Neural cell (in vitro differentiated cells): ENCODE measurements at regions not wholly inside any gene's neighbourhood (a gene's known extent, or its start where the extent isn't known, plus 50 kb on each side); places are given as distances from the start of the nearest gene placed in this dataset.

ENCODE experiments used
- H2AFZ ChIP-seq: fragments of 200-600, 300-800 bp; sonication (generic), shearing (Covaris generic); 2 replicates; pipeline ENCODE4 v1.6.0; 2014; ENCODE audit warnings: low read depth, mild to moderate bottlenecking, antibody characterized with exemption, low read length, moderate library complexity
- H3F3A ChIP-seq: fragments of 200-600 bp; shearing (Covaris generic); 2 replicates; pipeline ENCODE4 v1.6.1; 2016; ENCODE audit warnings: mild to moderate bottlenecking, moderate library complexity, mixed read lengths, antibody characterized with exemption, low read length; ENCODE audit not compliant: insufficient read depth, poor library complexity, severe bottlenecking
- H3K27ac ChIP-seq: fragments of 200-600, 300-800 bp; sonication (generic), shearing (Covaris generic); 2 replicates; pipeline ENCODE4 v1.5.1; 2014; ENCODE audit warnings: mild to moderate bottlenecking, low read length, moderate library complexity
- H3K27me3 ChIP-seq: fragments of 300-800, 200-600 bp; sonication (generic), shearing (Covaris generic); 2 replicates; pipeline ENCODE4 v1.6.0; 2014; ENCODE audit warnings: mild to moderate bottlenecking, low read depth, low read length, moderate library complexity; ENCODE audit not compliant: insufficient read depth
- H3K36me3 ChIP-seq: fragments of 300-800, 200-600 bp; sonication (generic), shearing (Covaris generic); 2 replicates; pipeline ENCODE4 v1.5.1; 2014; ENCODE audit warnings: mild to moderate bottlenecking, antibody characterized with exemption, low read length, moderate library complexity; ENCODE audit not compliant: insufficient read depth
- H3K4me2 ChIP-seq: fragments of 300-800, 200-600 bp; sonication (generic), shearing (Covaris generic); 2 replicates; pipeline ENCODE4 v1.6.0; 2014; ENCODE audit warnings: mild to moderate bottlenecking, low read length
- H3K4me3 ChIP-seq: fragments of 300-800, 200-600 bp; sonication (generic), shearing (Covaris generic); 2 replicates; pipeline ENCODE4 v1.5.1; 2014; ENCODE audit warnings: mild to moderate bottlenecking, low read length, moderate library complexity
- H3K79me2 ChIP-seq: fragments of 200-600 bp; shearing (Covaris generic); replicated peaks from 2 replicates; pipeline ENCODE4 v1.6.0; 2014; ENCODE audit warnings: mild to moderate bottlenecking, low read length, moderate library complexity; ENCODE audit not compliant: insufficient read depth
- H3K9ac ChIP-seq: fragments of 300-800, 200-600 bp; sonication (generic), shearing (Covaris generic); 2 replicates; pipeline ENCODE4 v1.6.1; 2016; ENCODE audit warnings: mild to moderate bottlenecking, low read length, mixed read lengths
- H3K9me2 ChIP-seq: fragments of 200-600 bp; shearing (Covaris generic); 2 replicates; pipeline ENCODE4 v1.6.1; 2016; ENCODE audit warnings: mild to moderate bottlenecking, low read length, mixed read lengths; ENCODE audit not compliant: insufficient read depth
- H3K9me3 ChIP-seq: fragments of 200-600, 300-800 bp; sonication (generic), shearing (Covaris generic); 2 replicates; pipeline ENCODE4 v1.6.1; 2016; ENCODE audit warnings: mild to moderate bottlenecking, mixed run types, low read length, moderate library complexity, mixed read lengths
- H4K20me1 ChIP-seq: fragments of 200-600 bp; shearing (Covaris generic); 2 replicates; pipeline ENCODE4 v1.6.1; 2016; ENCODE audit warnings: mild to moderate bottlenecking, mixed run types; ENCODE audit not compliant: insufficient read depth
- CTCF ChIP-seq: fragments of 450-650 bp; IDR thresholded peaks from 2 replicates; pipeline ENCODE4 v1.5.1; 2014; ENCODE audit warnings: antibody characterized with exemption, mild to moderate bottlenecking, moderate library complexity; ENCODE audit not compliant: poor library complexity, severe bottlenecking
- EP300 ChIP-seq: fragments of 450-650 bp; conservative IDR thresholded peaks from 2 replicates; pipeline ENCODE4 v1.6.1; 2014; ENCODE audit warnings: antibody characterized with exemption, mild to moderate bottlenecking, moderate library complexity; ENCODE audit not compliant: poor library complexity, severe bottlenecking
- EZH2 ChIP-seq: fragments of 200-600, 300-800 bp; shearing (Covaris generic), sonication (generic); IDR thresholded peaks from 2 replicates; pipeline ENCODE4 v1.6.1; 2014; ENCODE audit warnings: antibody characterized with exemption, low read length, borderline replicate concordance, mild to moderate bottlenecking; ENCODE audit not compliant: insufficient read depth, poor library complexity, severe bottlenecking
- MXI1 ChIP-seq: fragments of 450-650 bp; conservative IDR thresholded peaks from 2 replicates; pipeline ENCODE4 v1.6.1; 2014; ENCODE audit warnings: antibody characterized with exemption, mild to moderate bottlenecking; ENCODE audit not compliant: poor library complexity, severe bottlenecking
- POLR2AphosphoS5 ChIP-seq: IDR thresholded peaks from 2 replicates; pipeline ENCODE4 v1.6.1; 2012
- RAD21 ChIP-seq: fragments of 450-650 bp; conservative IDR thresholded peaks from 2 replicates; pipeline ENCODE4 v1.6.1; 2014; ENCODE audit warnings: antibody characterized with exemption, mild to moderate bottlenecking, moderate library complexity
- REST ChIP-seq: IDR thresholded peaks from 2 replicates; pipeline ENCODE4 v1.6.1; 2012; ENCODE audit warnings: borderline replicate concordance
- SMC3 ChIP-seq: fragments of 450-650 bp; conservative IDR thresholded peaks from 2 replicates; pipeline ENCODE4 v1.6.1; 2014; ENCODE audit warnings: antibody characterized with exemption, mild to moderate bottlenecking, moderate library complexity; ENCODE audit not compliant: poor library complexity
- TAF1 ChIP-seq: IDR thresholded peaks from 2 replicates; pipeline ENCODE4 v1.6.1; 2012; ENCODE audit warnings: low read depth

GRCh38 chr2:9078405-9078804 is 74.9 kb upstream of the MBOAT2 start:
- no peaks in the 10 kb centered on the region for H4K20me1 ChIP-seq
- TF ChIP-seq MXI1 (no peak), EZH2 (no peak)
- H3K9me3 ChIP-seq = no peaks in the 10 kb centered on the region
- no peak overlapping the region for H3K9ac ChIP-seq
- no peak overlapping the region for H3K4me3 ChIP-seq
- H3K9me2 ChIP-seq = no peaks in the 10 kb centered on the region
- no peak overlapping the region for H2AFZ ChIP-seq
- no peaks in the 10 kb centered on the region for H3K27me3 ChIP-seq
- no peak overlapping the region for H3K27ac ChIP-seq
- no peaks in the 10 kb centered on the region for H3K79me2 ChIP-seq
- no peaks in the 10 kb centered on the region for H3F3A ChIP-seq
- no peak overlapping the region for H3K4me2 ChIP-seq
- H3K36me3 ChIP-seq = no peaks in the 10 kb centered on the region

GRCh38 chr2:9077691-9078090 is 74.2 kb upstream of the MBOAT2 start:
- Histone ChIP-seq H3K4me2 (no peak overlapping the region), H3K36me3 (no peaks in the 10 kb centered on the region), H3K27me3 (no peaks in the 10 kb centered on the region), H3F3A (no peaks in the 10 kb centered on the region), H3K4me3 (no peak overlapping the region), H3K79me2 (no peaks in the 10 kb centered on the region), H3K9me3 (no peaks in the 10 kb centered on the region), H3K9me2 (no peaks in the 10 kb centered on the region), H3K9ac (no peak overlapping the region), H3K27ac (no peak overlapping the region), H2AFZ (no peak overlapping the region), H4K20me1 (no peaks in the 10 kb centered on the region)
- TF ChIP-seq TAF1 = no peak
- no peak for TF ChIP-seq CTCF
- no peak for TF ChIP-seq EP300
- TF ChIP-seq REST = no peak
- no peak for TF ChIP-seq POLR2AphosphoS5
- no peak for TF ChIP-seq MXI1
- TF ChIP-seq SMC3 = no peak
- TF ChIP-seq RAD21 = no peak
- TF ChIP-seq EZH2 = no peak

- H3K27me3 ChIP-seq = no peaks in the 10 kb centered on the region
- no peaks in the 10 kb centered on the region for H3K9me3 ChIP-seq
- H4K20me1 ChIP-seq = no peaks in the 10 kb centered on the region
- no peak overlapping the region for H2AFZ ChIP-seq
- no peak overlapping the region for H3K4me3 ChIP-seq
- H3F3A ChIP-seq = no peaks in the 10 kb centered on the region
- no peaks in the 10 kb centered on the region for H3K79me2 ChIP-seq
- no peaks in the 10 kb centered on the region for H3K36me3 ChIP-seq
- TF ChIP-seq MXI1 = no peak
- no peak for TF ChIP-seq REST
- no peak for TF ChIP-seq SMC3
- TF ChIP-seq CTCF = no peak
- no peak for TF ChIP-seq EZH2
- TF ChIP-seq POLR2AphosphoS5 = no peak
- TF ChIP-seq RAD21 = no peak
- H3K27ac ChIP-seq = no peak overlapping the region
- H3K9me2 ChIP-seq = no peaks in the 10 kb centered on the region
- H3K4me2 ChIP-seq = no peak overlapping the region
- H3K9ac ChIP-seq = no peak overlapping the region
Observed at GRCh38 chr2:9076755-9077154, 73.3 kb upstream of the MBOAT2 start.
